ENCODE measurements at regions not wholly inside any gene's neighbourhood (a gene's known extent, or its start where the extent isn't known, plus 50 kb on each side); places are given as distances from the start of the nearest gene placed in this dataset.

- H3K9ac ChIP-seq (ENCODE audit: low read length): no peak overlapping the region
- Mint-ChIP-seq H3K9me3 (ENCODE audit: insufficient read depth) (peaks cover 4% of the 10 kb centered on the region), H3K4me1 (no peaks in the 10 kb centered on the region), H3K4me3 (no peak overlapping the region), H3K27me3 (no peaks in the 10 kb centered on the region), H3K27ac (no peak overlapping the region)
- ChIA-PET CTCF (no interaction called here), POLR2A (no interaction called here)
- H3K36me3 ChIP-seq (replicated peaks in 1 of 2; ENCODE audit: control extremely low read depth in 1 of 2, control insufficient read depth in 1 of 2, extremely low read depth in 1 of 2, insufficient read depth in 2 of 2, low read length in 1 of 2): no peaks in the 10 kb centered on the region
- H3K9me3 ChIP-seq (ENCODE audit: control extremely low read depth in 1 of 3, control insufficient read depth in 2 of 3, insufficient read depth in 1 of 3, low read length in 2 of 3): no peaks in the 10 kb centered on the region
- no peaks in the 10 kb centered on the region for H3K27me3 ChIP-seq (replicated peaks in 1 of 4; ENCODE audit: control extremely low read depth in 1 of 4, control insufficient read depth in 3 of 4, insufficient read depth in 4 of 4, low read length in 3 of 4)
- no peak overlapping the region for H2AFZ ChIP-seq (ENCODE audit: insufficient read depth, low read depth, low read length, poor library complexity, severe bottlenecking)
- no peak for TF ChIP-seq CTCF (IDR thresholded peaks at IDR 0.05)
- no peaks in the 10 kb centered on the region for H4K20me1 ChIP-seq (ENCODE audit: control insufficient read depth, insufficient read depth, low read length, poor library complexity, severe bottlenecking)
- H3K79me2 ChIP-seq (ENCODE audit: control insufficient read depth, insufficient read depth, low read length): no peaks in the 10 kb centered on the region
- DNase-seq: no peak
- intact Hi-C loops (cut with micrococcal nuclease): no loop called here
- H3K4me2 ChIP-seq (replicated peaks; ENCODE audit: low read depth, low read length, poor library complexity, severe bottlenecking): no peak overlapping the region
- H3K27ac ChIP-seq (ENCODE audit: low read length in 2 of 2): no peak overlapping the region
- H3K4me1 ChIP-seq (ENCODE audit: control insufficient read depth in 2 of 2, insufficient read depth in 2 of 2, low read length in 2 of 2): no peaks in the 10 kb centered on the region
- ATAC-seq (ENCODE audit: low read depth): no peak
- 69% methylated on average over 3 of the region's 3 CpGs for WGBS (ENCODE audit: insufficient coverage)
- H3K4me3 ChIP-seq (ENCODE audit: control extremely low read depth in 1 of 5, extremely low read depth in 1 of 5, insufficient read depth in 1 of 5, low read depth in 2 of 5, low read length in 4 of 5): no peak overlapping the region
These were observed 149.3 kb upstream of the NT5E start for GRCh38 chr6:85300581-85300980.

GRCh38 chr6:85298553-85298952 lies 151.3 kb upstream of the NT5E start:
- Histone ChIP-seq H4K20me1 (ENCODE audit: control insufficient read depth, insufficient read depth, low read length, poor library complexity, severe bottlenecking) (no peaks in the 10 kb centered on the region), H3K4me1 (ENCODE audit: control insufficient read depth in 2 of 2, insufficient read depth in 2 of 2, low read length in 2 of 2) (no peaks in the 10 kb centered on the region), H3K36me3 (replicated peaks in 1 of 2; ENCODE audit: control extremely low read depth in 1 of 2, control insufficient read depth in 1 of 2, extremely low read depth in 1 of 2, insufficient read depth in 2 of 2, low read length in 1 of 2) (no peaks in the 10 kb centered on the region), H3K9me3 (ENCODE audit: control extremely low read depth in 1 of 3, control insufficient read depth in 2 of 3, insufficient read depth in 1 of 3, low read length in 2 of 3) (no peaks in the 10 kb centered on the region), H2AFZ (ENCODE audit: insufficient read depth, low read depth, low read length, poor library complexity, severe bottlenecking) (no peak overlapping the region), H3K9ac (ENCODE audit: low read length) (no peak overlapping the region), H3K4me3 (ENCODE audit: control extremely low read depth in 1 of 5, extremely low read depth in 1 of 5, insufficient read depth in 1 of 5, low read depth in 2 of 5, low read length in 4 of 5) (no peak overlapping the region), H3K4me2 (replicated peaks; ENCODE audit: low read depth, low read length, poor library complexity, severe bottlenecking) (no peak overlapping the region), H3K79me2 (ENCODE audit: control insufficient read depth, insufficient read depth, low read length) (no peaks in the 10 kb centered on the region), H3K27ac (ENCODE audit: low read length in 2 of 2) (no peak overlapping the region), H3K27me3 (replicated peaks in 1 of 4; ENCODE audit: control extremely low read depth in 1 of 4, control insufficient read depth in 3 of 4, insufficient read depth in 4 of 4, low read length in 3 of 4) (no peaks in the 10 kb centered on the region)
- POLR2A ChIA-PET: no interaction called here
- Mint-ChIP-seq H3K9me3 (ENCODE audit: insufficient read depth) (peaks cover 4% of the 10 kb centered on the region), H3K4me1 (no peaks in the 10 kb centered on the region), H3K4me3 (no peak overlapping the region), H3K27me3 (no peaks in the 10 kb centered on the region), H3K27ac (no peak overlapping the region)
- CTCF ChIA-PET: interaction anchor here (1.5 kb wide), 1 partner anchor 25 kb away, joined by 5 read pairs; no protein-coding TSS in a partner anchor
- no peak for DNase-seq
- no peak for TF ChIP-seq CTCF (IDR thresholded peaks at IDR 0.05)
- no peak for TF ChIP-seq EZH2 (IDR thresholded peaks at IDR 0.05; ENCODE audit: borderline replicate concordance, insufficient read depth, low read depth, low read length, poor library complexity, severe bottlenecking)
- no peak for ATAC-seq (ENCODE audit: low read depth)
- intact Hi-C loops (cut with micrococcal nuclease): no loop called here
- WGBS (ENCODE audit: insufficient coverage): 90% methylated on average over 2 of the region's 3 CpGs

Data from B cell (primary cell).